GM21390 (cell line): ENCODE measurements at regions not wholly inside any gene's neighbourhood (a gene's known extent, or its start where the extent isn't known, plus 50 kb on each side); places are given as distances from the start of the nearest gene placed in this dataset.

Source experiments
- ATAC-seq: cut with Tn5 transposase; IDR thresholded peaks from one replicate; pipeline ENCODE4 v1.9.1; 2021; ENCODE audit not compliant: unreplicated experiment

GRCh38 chr3:103706671-103707070 is 1271.9 kb downstream of the ZPLD1 start:
- ATAC-seq, result no peak

- no peak for ATAC-seq
These were observed 1276.9 kb downstream of the ZPLD1 start for GRCh38 chr3:103711670-103712069.

GRCh38 chr3:103712320-103713008 is 1277.6 kb downstream of the ZPLD1 start:
- ATAC-seq, result no peak

DNA sequence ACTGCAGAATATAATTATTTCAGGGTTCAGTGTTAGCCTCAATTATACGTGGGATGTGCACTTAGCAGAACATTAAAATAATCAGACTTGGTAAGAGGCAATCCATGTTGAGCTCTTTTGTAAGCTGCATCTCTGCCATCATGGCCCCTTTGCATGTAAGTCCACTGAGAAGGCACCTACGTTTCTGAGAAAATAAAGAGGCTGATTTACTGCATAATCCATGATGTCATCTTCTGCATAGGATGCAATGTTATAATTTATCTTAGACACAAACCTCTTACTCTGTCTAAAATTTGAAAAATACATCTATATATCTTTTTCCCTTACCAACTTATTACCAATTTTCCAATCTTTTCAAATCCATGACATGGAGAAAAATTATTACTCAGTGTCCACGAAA is 1294.7 kb downstream of the ZPLD1 start:
- ATAC-seq, result no peak

GRCh38 chr3:103730744-103731143 is 1295.9 kb downstream of the ZPLD1 start:
- ATAC-seq, result no peak

DNA sequence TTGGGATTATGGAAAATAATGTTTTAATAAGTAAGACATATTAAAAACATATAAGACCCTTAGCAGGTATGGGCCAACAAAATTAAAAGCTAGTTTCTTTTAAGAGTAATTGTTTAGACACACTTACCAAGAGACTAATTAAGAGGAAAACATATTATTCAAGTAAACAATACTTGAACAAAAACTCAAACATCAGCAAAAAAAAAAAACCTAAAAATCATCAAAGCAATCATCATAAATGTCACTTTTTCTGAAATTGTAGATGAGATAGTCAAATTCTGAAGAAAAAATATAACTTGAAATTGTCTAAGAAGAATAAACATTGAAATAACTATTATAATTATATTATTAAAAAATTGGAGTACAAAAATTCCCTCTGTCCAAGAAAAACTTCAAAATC is 1318.2 kb downstream of the ZPLD1 start:
- no peak for ATAC-seq

DNA sequence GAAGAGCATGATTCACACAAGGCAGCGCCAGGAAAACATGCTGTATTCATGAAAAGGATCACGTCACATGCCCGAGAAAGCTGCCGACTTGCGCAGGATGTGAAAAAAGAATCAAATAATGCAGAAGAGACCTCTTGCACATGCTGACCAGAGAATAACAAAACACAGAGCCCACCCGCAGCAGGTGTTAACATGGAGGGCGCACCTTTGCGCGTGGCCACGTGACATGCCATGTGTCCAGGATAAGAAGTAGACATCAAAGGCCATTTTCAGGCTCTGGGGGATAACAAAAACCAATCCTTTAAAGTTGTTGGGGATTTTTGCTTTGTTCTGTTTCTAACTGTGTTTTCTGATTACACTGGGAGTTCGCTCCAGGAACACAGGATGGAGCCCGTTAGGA is 1332.8 kb downstream of the ZPLD1 start:
- ATAC-seq, result no peak

DNA sequence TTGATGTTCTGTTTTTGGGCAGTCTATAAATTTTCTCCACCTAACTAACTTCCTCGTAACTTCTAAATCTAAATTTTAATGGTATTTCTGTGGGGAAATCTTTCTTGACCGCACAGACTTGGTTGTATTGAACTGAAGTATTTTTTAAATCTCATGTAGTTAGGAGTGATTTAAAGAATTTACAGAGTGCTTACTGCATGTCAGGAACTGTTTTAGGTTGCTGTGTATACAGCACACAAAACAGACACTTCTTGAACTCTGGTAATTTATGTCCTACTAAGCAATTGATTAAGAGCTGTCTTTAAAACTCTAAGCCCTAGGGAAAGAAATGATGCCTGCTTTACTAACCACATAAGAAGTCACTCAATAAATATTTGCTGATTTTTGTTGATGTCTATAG is 1350.2 kb downstream of the ZPLD1 start:
- no peak for ATAC-seq

DNA sequence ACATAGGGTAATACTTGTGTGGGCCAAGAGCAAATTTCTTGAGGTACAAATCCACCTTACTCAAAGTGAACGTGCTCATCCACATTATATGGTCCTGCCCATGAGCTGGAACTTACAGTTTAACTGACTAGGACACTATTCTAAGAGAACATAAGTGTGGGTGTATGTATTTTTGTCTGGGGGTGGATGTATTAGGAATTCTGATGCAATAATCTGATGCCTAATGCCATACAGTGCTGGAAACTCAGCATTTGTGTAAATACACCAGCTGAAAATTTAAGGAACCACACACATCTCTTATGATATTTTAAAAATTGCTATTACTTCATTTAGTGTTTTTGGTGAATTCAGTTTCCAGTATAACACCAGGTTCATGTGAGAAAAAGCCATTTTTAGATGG is 1350.7 kb downstream of the ZPLD1 start:
- no peak for ATAC-seq

DNA sequence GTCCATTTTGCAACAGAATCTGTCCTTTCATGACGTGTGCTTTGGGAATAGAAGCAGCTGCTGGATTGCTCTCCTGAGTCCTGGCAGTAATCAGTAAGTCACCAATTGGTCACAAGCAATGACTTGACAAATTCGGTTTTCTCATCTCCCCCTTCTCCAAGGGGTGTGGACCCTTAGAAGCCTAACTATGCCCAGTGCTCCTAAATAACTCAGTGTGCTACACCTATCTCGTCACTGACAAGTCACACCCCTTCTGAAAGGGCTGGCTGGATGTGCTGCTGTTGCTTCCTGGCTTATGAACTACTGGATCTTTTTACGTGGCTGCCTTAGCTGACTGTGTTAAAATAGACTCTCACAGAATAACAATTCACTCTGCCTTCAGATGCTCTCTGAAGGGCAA is 1351.5 kb downstream of the ZPLD1 start:
- no peak for ATAC-seq

- ATAC-seq, result no peak
These were observed 1352.5 kb downstream of the ZPLD1 start for GRCh38 chr3:103787164-103787871.

- ATAC-seq, result no peak
These were observed 1353.1 kb downstream of the ZPLD1 start for GRCh38 chr3:103787879-103788278.

DNA sequence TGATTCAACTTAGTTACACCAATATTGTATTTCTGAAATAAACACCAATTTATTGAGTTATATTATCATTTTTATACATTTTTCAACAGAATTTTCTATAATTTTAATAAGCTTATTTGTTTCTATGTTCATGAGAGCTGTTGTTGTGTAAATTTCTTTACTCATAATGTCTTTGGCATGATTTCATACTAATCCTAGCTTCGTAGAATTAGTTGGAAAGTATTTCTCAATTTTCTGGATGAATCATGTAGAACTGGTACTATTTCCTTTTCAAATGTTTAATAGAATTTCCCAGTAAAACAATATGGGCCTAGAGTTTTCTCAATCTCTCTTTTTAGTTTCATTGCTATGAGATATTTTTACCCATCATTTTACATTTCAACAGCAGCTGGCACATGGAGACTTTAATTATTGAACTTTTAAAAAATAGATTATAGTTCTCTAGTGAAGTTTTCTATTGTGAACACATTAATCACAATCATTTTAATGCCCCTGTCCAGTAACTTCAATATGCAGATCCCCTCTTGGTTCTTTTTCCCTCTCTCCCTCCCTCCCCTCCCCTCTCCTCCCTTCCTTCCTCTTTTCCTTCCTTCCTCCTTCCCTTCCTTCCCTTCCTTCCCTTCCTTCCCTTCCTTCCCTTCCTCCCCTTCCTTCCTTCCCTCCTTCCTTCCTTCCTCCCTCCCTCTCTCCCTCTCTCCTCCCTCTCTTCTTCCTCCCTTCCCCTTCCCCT is 1357.1 kb downstream of the ZPLD1 start:
- no peak for ATAC-seq

DNA sequence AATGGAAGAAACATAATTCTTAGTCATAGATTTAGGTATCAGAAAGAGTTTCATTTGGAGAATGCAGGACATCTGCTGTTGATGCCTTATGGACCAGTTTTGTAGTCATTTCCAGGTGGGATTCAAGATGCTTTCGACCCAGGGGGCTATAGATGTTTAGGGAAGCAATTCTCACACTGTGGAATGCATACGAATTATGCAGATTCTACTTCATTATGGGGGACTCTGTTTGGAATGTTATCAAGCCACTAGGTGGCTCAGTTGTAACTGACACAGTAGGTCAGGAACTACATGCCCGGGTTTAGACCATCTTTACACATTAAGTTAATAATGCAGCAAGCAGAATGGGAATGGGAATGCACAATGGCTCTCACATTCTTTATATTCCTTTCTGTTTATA is 1359.8 kb downstream of the ZPLD1 start:
- ATAC-seq, result no peak

GRCh38 chr3:103796068-103796467 is 1361.3 kb downstream of the ZPLD1 start:
- ATAC-seq, result no peak

DNA sequence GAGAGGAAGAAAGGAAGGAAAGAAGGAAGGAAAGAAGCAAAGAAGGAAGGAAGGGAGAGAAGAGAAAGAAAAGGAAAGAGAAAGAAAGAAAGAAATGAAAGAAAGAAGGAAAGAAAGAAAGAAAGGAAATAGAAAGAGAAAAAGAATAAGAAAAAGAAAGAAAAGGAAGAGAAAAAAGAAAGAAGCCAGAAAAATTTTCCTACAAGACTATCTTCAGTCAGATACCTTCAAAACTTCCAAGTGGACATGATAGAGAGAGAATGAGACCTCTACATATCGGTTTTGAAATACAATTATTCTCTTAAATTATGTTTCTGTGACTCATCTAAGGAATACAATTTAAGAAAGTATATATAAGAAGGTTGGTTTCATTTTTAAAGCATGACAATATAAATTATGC is 1369.0 kb downstream of the ZPLD1 start:
- no peak for ATAC-seq

DNA sequence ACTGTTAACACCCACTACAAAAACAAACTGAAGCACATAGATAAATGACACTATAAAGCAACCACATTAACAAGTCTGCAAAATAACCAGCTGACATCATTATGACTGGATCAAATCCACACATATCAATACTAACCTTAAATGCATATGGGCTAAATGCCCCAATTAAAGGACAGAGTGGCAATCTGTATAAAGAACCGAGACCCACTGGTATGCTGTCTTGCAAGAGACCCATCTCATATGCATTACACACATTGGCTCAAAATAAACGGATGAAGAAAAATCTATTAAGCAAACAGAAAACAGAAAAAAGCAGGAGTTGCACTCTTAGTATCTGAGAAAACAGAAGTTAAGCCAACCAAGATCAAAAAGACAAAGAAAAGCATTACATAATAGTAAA is 1375.4 kb downstream of the ZPLD1 start:
- ATAC-seq, result no peak

GRCh38 chr3:103813955-103814354 is 1379.1 kb downstream of the ZPLD1 start:
- ATAC-seq, result no peak

GRCh38 chr3:103818398-103818797 is 1383.6 kb downstream of the ZPLD1 start:
- no peak for ATAC-seq

GRCh38 chr3:103818800-103819199 is 1384.0 kb downstream of the ZPLD1 start:
- no peak for ATAC-seq

- no peak for ATAC-seq
These were observed 1390.8 kb downstream of the ZPLD1 start for GRCh38 chr3:103825586-103825985.

- no peak for ATAC-seq
These were observed 1395.0 kb downstream of the ZPLD1 start for GRCh38 chr3:103829723-103830326.
